Trophoblast cell (in vitro differentiated cells and primary cell): ENCODE measurements at regions not wholly inside any gene's neighbourhood (a gene's known extent, or its start where the extent isn't known, plus 50 kb on each side); places are given as distances from the start of the nearest gene placed in this dataset.

Experiments used
- DNase-seq, 2 donors: peaks; one replicate each; pipeline ENCODE4 v3.0.0-alpha.2; 2016
- H2AFZ ChIP-seq: 2 replicates; pipeline ENCODE4 v1.6.1; 2013; ENCODE audit warnings: low read length, moderate library complexity, mild to moderate bottlenecking; ENCODE audit not compliant: insufficient read depth, poor library complexity
- H2AK5ac ChIP-seq: 2 replicates; pipeline ENCODE4 v1.6.1; 2013; ENCODE audit warnings: mild to moderate bottlenecking, low read length
- H2BK120ac ChIP-seq: 2 replicates; pipeline ENCODE4 v1.6.1; 2013; ENCODE audit warnings: low read length, mild to moderate bottlenecking, moderate library complexity; ENCODE audit not compliant: insufficient read depth, poor library complexity
- H2BK12ac ChIP-seq: 2 replicates; pipeline ENCODE4 v1.6.1; 2013; ENCODE audit warnings: mild to moderate bottlenecking, low read length, moderate library complexity
- H2BK5ac ChIP-seq: 2 replicates; pipeline ENCODE4 v1.6.1; 2013; ENCODE audit warnings: low read length, low read depth, moderate library complexity, mild to moderate bottlenecking; ENCODE audit not compliant: poor library complexity
- H3K14ac ChIP-seq: 2 replicates; pipeline ENCODE4 v1.6.1; 2013; ENCODE audit warnings: mild to moderate bottlenecking, low read length
- H3K18ac ChIP-seq: 2 replicates; pipeline ENCODE4 v1.6.1; 2013; ENCODE audit warnings: mild to moderate bottlenecking, low read length
- H3K23ac ChIP-seq: 2 replicates; pipeline ENCODE4 v1.6.1; 2013; ENCODE audit warnings: low read length
- H3K27ac ChIP-seq: 2 replicates; pipeline ENCODE4 v1.5.1; 2013; ENCODE audit warnings: low read depth, mild to moderate bottlenecking, inconsistent platforms, low read length, moderate library complexity
- H3K27me3 ChIP-seq: 2 replicates; pipeline ENCODE4 v1.6.1; 2013; ENCODE audit warnings: inconsistent platforms, mild to moderate bottlenecking, low read length, moderate library complexity; ENCODE audit not compliant: insufficient read depth
- H3K36me3 ChIP-seq, 2 experiments: 1 replicate in 1 of 2; 2 replicates in 1 of 2; pipeline ENCODE4 v1.6.1; 2013; ENCODE audit warnings: low read length in 2 of 2, mild to moderate bottlenecking in 2 of 2, moderate library complexity in 1 of 2; ENCODE audit not compliant: insufficient read depth in 2 of 2, control insufficient read depth in 1 of 2
- H3K4ac ChIP-seq: 2 replicates; pipeline ENCODE4 v1.6.1; 2013; ENCODE audit warnings: low read depth, mild to moderate bottlenecking, low read length, moderate library complexity
- H3K4me1 ChIP-seq, 2 experiments: 1 replicate in 1 of 2; 2 replicates in 1 of 2; pipeline ENCODE4 v1.6.1; 2013; ENCODE audit warnings: low read length in 2 of 2, mild to moderate bottlenecking in 2 of 2, moderate library complexity in 1 of 2; ENCODE audit not compliant: insufficient read depth in 2 of 2, control insufficient read depth in 1 of 2
- H3K4me2 ChIP-seq: 2 replicates; pipeline ENCODE4 v1.6.1; 2013; ENCODE audit warnings: inconsistent platforms, mild to moderate bottlenecking, low read length, moderate library complexity
- H3K4me3 ChIP-seq: 2 replicates; pipeline ENCODE4 v1.5.1; 2013; ENCODE audit warnings: mild to moderate bottlenecking, low read depth, low read length, inconsistent platforms
- H3K79me1 ChIP-seq: one replicate; pipeline ENCODE4 v1.6.1; 2013; ENCODE audit warnings: low read length
- H3K79me2 ChIP-seq: 2 replicates; pipeline ENCODE4 v1.6.1; 2013; ENCODE audit warnings: low read length, mild to moderate bottlenecking; ENCODE audit not compliant: control insufficient read depth, insufficient read depth, poor library complexity
- H3K9ac ChIP-seq: 2 replicates; pipeline ENCODE4 v1.6.1; 2013; ENCODE audit warnings: mild to moderate bottlenecking, low read length
- H3K9me3 ChIP-seq: 2 replicates; pipeline ENCODE4 v1.6.1; 2013; ENCODE audit warnings: low read depth, mild to moderate bottlenecking, control low read depth, inconsistent platforms, low read length; ENCODE audit not compliant: insufficient read depth
- H4K12ac ChIP-seq: 2 replicates; pipeline ENCODE4 v1.6.1; 2013; ENCODE audit warnings: low read depth, mild to moderate bottlenecking, low read length, moderate library complexity
- H4K8ac ChIP-seq: 2 replicates; pipeline ENCODE4 v1.6.1; 2013; ENCODE audit warnings: low read depth, mild to moderate bottlenecking, low read length, moderate library complexity
- H4K91ac ChIP-seq: one replicate; pipeline ENCODE4 v1.6.1; 2013; ENCODE audit warnings: low read depth, mild to moderate bottlenecking, low read length, moderate library complexity
- WGBS: extraction: QIAGEN DNeasy Blood & Tissue Kit; methylation state at CpG from one replicate; pipeline ENCODE4 v1.1.7; 2013; ENCODE audit warnings: missing lambda C conversion rate; ENCODE audit not compliant: insufficient read length, insufficient coverage; ENCODE audit errors: extremely low coverage; 5-methylcytosine and 5-hydroxymethylcytosine counted together

DNA sequence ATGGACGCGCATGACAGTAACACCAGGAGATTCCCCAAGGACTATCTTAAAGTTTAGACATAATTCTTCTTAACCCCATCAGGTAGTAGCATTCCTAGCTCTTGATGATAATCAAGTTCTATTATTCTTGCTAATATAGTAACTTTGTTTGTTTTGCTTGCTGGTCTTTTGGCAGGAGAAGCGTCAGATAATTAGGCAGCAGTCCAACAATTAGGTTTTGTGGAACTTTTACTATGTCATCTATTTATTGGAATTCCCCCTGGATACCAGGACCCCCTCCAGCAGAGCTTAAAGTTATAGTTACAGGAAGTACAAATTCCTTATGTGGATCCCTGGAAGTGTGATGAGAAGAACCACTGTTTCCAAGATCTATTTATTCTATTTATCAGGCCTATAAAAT, 1138.0 kb upstream of the FAM98A start:
- no peak overlapping the region for H3K4ac ChIP-seq
- H4K91ac ChIP-seq: no peak overlapping the region
- H2BK120ac ChIP-seq: no peak overlapping the region
- no CpG with 5 or more reads among the region's 3 CpGs for WGBS
- H2AFZ ChIP-seq: no peak overlapping the region
- H3K18ac ChIP-seq: no peak overlapping the region
- H4K8ac ChIP-seq: no peak overlapping the region
- no peaks in the 10 kb centered on the region for H3K79me1 ChIP-seq
- no peak overlapping the region for H2AK5ac ChIP-seq
- no peak overlapping the region for H3K27ac ChIP-seq
- no peaks in the 10 kb centered on the region for H3K36me3 ChIP-seq
- no peak overlapping the region for H3K4me3 ChIP-seq
- no peak overlapping the region for H2BK5ac ChIP-seq
- no peak overlapping the region for H4K12ac ChIP-seq
- no peak overlapping the region for H3K23ac ChIP-seq
- no peak overlapping the region for H3K4me2 ChIP-seq
- no peak overlapping the region for H2BK12ac ChIP-seq
- no peaks in the 10 kb centered on the region for H3K9me3 ChIP-seq
- no peak for DNase-seq
- no peak overlapping the region for H3K9ac ChIP-seq
- H3K27me3 ChIP-seq: no peaks in the 10 kb centered on the region
- no peaks in the 10 kb centered on the region for H3K79me2 ChIP-seq
- no peaks in the 10 kb centered on the region for H3K4me1 ChIP-seq
- H3K14ac ChIP-seq: no peak overlapping the region

DNA sequence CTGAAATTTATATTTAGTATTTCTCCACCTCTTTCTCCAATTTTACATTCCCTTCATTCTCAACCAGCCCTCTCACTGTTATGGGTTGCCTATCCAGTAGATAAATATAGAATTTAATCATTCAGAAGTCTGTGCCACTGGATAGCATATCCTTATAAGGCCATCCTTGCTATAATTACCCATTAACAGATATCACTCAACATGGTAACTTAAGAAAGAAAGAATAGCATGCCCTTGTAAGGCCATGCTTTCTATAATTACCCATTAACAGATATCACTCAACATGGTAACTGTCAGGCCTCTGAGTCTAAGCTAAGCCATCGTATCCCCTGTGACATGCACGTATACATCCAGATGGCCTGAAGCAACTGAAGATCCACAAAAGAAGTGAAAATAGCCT, 1137.4 kb upstream of the FAM98A start:
- no peak overlapping the region for H2BK12ac ChIP-seq
- no peak overlapping the region for H4K8ac ChIP-seq
- H2BK120ac ChIP-seq: no peak overlapping the region
- H2BK5ac ChIP-seq: no peak overlapping the region
- no peaks in the 10 kb centered on the region for H3K79me2 ChIP-seq
- H3K27me3 ChIP-seq: no peaks in the 10 kb centered on the region
- H3K23ac ChIP-seq: no peak overlapping the region
- DNase-seq: no peak
- H3K18ac ChIP-seq: no peak overlapping the region
- no peak overlapping the region for H3K14ac ChIP-seq
- no peak overlapping the region for H4K91ac ChIP-seq
- H3K79me1 ChIP-seq: no peaks in the 10 kb centered on the region
- H4K12ac ChIP-seq: no peak overlapping the region
- H3K4me3 ChIP-seq: no peak overlapping the region
- WGBS: no CpG with 5 or more reads among the region's 2 CpGs
- H3K4ac ChIP-seq: no peak overlapping the region
- H2AFZ ChIP-seq: no peak overlapping the region
- H3K36me3 ChIP-seq: no peaks in the 10 kb centered on the region
- H3K4me1 ChIP-seq: no peaks in the 10 kb centered on the region
- H2AK5ac ChIP-seq: no peak overlapping the region
- H3K9me3 ChIP-seq: no peaks in the 10 kb centered on the region
- H3K27ac ChIP-seq: no peak overlapping the region
- H3K4me2 ChIP-seq: no peak overlapping the region
- no peak overlapping the region for H3K9ac ChIP-seq

DNA sequence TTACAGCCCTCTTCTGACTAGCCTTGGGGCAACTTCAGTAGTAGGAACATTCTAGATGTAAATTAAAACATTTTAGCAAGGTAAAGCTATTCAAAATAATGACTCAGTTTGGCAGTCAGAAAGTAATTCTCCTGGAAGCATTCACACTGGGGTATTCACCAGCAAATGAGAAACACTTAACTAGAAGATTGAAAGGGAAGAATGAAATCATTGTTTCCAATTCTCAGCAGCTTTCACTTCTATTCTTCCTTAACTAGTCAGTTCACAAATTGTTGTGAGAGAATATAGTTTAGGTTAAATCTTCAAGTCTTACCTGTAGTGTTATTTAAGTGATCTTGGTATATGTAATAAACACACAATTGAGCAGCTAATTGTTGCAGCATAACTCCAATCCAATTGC, 1135.6 kb upstream of the FAM98A start:
- Histone ChIP-seq H3K36me3 (no peaks in the 10 kb centered on the region), H3K23ac (no peak overlapping the region), H2AK5ac (no peak overlapping the region), H4K8ac (no peak overlapping the region), H3K9ac (no peak overlapping the region), H3K14ac (no peak overlapping the region), H3K27me3 (no peaks in the 10 kb centered on the region), H3K79me1 (no peaks in the 10 kb centered on the region), H4K12ac (no peak overlapping the region), H3K79me2 (no peaks in the 10 kb centered on the region), H2BK5ac (no peak overlapping the region), H3K4me2 (no peak overlapping the region), H2BK120ac (no peak overlapping the region), H3K4me1 (no peaks in the 10 kb centered on the region), H3K18ac (no peak overlapping the region), H2AFZ (no peak overlapping the region), H3K4me3 (no peak overlapping the region), H4K91ac (no peak overlapping the region), H3K4ac (no peak overlapping the region), H3K9me3 (no peaks in the 10 kb centered on the region), H2BK12ac (no peak overlapping the region), H3K27ac (no peak overlapping the region)
- no peak for DNase-seq

DNA sequence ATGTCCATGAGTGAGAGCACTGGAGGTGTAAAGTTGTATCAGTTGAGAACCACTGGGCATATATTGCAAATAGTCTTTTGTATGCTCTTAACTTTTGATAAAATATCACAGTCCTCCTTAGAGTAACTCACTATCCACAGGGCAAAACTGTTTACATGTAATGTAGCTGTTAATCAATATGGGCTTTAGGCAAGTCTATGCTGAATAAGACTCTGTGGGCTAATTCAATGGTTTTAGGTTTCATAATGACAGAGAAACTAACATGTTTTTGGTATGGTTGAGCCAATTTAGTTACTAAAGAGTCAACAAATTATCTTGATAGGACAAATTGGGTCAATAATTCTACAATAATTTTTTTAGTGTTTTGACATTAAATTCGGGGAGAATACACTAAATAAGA, 1134.9 kb upstream of the FAM98A start:
- Histone ChIP-seq H3K4me1 (no peaks in the 10 kb centered on the region), H3K27me3 (no peaks in the 10 kb centered on the region), H3K4me2 (no peak overlapping the region), H3K14ac (no peak overlapping the region), H3K4ac (no peak overlapping the region), H4K12ac (no peak overlapping the region), H2BK12ac (no peak overlapping the region), H3K79me2 (no peaks in the 10 kb centered on the region), H2BK120ac (no peak overlapping the region), H2BK5ac (no peak overlapping the region), H3K23ac (no peak overlapping the region), H2AK5ac (no peak overlapping the region), H4K91ac (no peak overlapping the region), H3K9me3 (no peaks in the 10 kb centered on the region), H3K18ac (no peak overlapping the region), H2AFZ (no peak overlapping the region), H3K9ac (no peak overlapping the region), H3K4me3 (no peak overlapping the region), H3K27ac (no peak overlapping the region), H3K79me1 (no peaks in the 10 kb centered on the region), H3K36me3 (no peaks in the 10 kb centered on the region), H4K8ac (no peak overlapping the region)
- DNase-seq: no peak
- WGBS: no CpG with 5 or more reads among the region's 1 CpG

DNA sequence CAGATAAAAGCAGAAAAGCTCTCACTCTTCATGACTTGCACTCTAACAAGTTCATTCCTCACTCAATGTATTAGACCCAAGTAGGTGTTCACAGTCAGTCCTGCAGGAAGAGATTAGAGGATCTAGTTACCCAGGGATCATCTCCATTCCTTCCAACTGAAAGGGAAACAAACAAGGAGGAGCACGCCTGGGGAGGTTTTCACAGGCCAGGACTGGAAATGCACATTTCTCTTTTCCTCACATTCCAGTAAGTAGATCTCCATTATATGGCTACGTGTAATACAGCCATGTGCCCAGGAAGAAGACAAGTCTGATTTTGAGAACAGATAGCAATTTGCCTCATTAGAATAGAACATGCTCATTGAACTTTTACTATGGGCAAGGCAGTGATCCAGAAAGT, 1132.2 kb upstream of the FAM98A start:
- no peak overlapping the region for H2AFZ ChIP-seq
- no peak overlapping the region for H2BK120ac ChIP-seq
- no peaks in the 10 kb centered on the region for H3K4me1 ChIP-seq
- no peak overlapping the region for H2BK5ac ChIP-seq
- no peak overlapping the region for H3K18ac ChIP-seq
- H3K36me3 ChIP-seq: no peaks in the 10 kb centered on the region
- H2AK5ac ChIP-seq: no peak overlapping the region
- no peak overlapping the region for H4K91ac ChIP-seq
- H3K27ac ChIP-seq: no peak overlapping the region
- no peaks in the 10 kb centered on the region for H3K27me3 ChIP-seq
- H3K9ac ChIP-seq: no peak overlapping the region
- no peak overlapping the region for H3K4me2 ChIP-seq
- no peak overlapping the region for H4K8ac ChIP-seq
- H3K14ac ChIP-seq: no peak overlapping the region
- no peak for DNase-seq
- H4K12ac ChIP-seq: no peak overlapping the region
- H3K9me3 ChIP-seq: no peaks in the 10 kb centered on the region
- no CpG with 5 or more reads among the region's 2 CpGs for WGBS
- H3K79me2 ChIP-seq: no peaks in the 10 kb centered on the region
- no peak overlapping the region for H2BK12ac ChIP-seq
- H3K4me3 ChIP-seq: no peak overlapping the region
- no peak overlapping the region for H3K4ac ChIP-seq
- no peak overlapping the region for H3K23ac ChIP-seq
- H3K79me1 ChIP-seq: no peaks in the 10 kb centered on the region
